HG03066 (cell line): ENCODE measurements at regions not wholly inside any gene's neighbourhood (a gene's known extent, or its start where the extent isn't known, plus 50 kb on each side); places are given as distances from the start of the nearest gene placed in this dataset.

Experiments used
- ATAC-seq: cut with Tn5 transposase; IDR thresholded peaks from one replicate; pipeline ENCODE4 v1.9.1; 2021; ENCODE audit warnings: low read depth; ENCODE audit not compliant: unreplicated experiment

DNA sequence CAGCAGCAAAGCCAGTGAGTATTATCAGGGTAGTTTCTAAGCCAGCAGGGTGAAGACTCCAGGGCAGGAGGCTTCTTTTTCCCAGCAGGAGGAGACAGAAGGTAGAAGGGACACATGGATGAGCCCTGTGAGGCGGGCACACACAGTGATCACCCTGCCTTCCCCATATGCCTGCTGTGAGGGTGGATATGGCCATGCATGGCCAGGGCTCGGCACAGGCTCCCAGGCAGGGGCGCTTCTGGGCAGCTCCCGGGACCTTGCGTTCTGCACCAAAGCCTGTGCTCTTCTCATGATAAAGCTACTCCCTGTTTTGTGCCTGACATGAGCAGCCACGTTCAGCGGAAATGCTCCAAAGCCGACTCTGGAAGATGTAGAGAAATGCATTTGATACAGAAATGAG, 807.2 kb downstream of the TYW1 start:
- no peak for ATAC-seq

DNA sequence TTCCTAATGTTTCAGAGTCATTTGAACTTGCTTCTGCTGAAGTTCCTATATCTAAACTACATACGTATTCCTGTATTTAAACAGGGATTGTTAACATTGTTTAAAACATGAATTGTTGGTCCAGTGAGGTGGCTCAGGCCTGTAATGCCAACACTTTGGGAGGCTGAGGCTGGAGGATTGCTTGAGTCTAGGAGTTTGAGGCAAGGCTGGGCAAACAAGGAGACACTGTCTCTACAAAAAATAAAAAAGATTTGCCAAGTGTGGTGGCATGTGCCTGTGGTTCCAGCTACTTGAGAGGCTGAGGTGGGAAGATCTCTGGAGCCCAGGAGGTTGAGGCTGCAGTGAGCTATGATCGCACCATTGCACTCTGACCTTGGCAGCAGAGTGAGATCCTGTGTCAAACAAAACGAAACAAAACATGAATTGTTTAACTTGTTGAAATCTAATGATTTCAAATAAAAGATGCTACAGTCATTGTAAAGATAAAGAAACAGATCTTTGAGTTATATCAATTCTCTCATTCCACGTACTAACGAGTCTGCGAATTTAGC, 809.4 kb downstream of the TYW1 start:
- no peak for ATAC-seq

DNA sequence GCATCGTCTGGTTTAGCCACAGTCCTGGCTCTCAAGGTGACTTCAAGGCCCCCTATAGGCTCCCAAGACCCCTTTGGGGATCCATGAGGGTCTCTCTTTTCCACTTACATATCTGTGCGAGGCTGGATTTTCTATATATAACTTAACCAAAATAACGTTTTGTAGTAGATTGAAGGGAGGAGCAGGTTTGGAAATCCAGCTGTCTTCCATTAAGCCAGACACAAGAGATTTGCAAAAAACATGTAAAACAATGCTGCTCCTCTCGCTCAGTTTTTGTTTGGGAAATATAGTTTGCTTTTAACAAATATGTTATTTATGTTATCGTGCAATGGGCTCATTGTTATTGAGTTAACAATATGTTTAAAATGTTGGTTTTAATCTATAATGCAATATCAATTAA, 811.2 kb downstream of the TYW1 start:
- ATAC-seq = no peak

DNA sequence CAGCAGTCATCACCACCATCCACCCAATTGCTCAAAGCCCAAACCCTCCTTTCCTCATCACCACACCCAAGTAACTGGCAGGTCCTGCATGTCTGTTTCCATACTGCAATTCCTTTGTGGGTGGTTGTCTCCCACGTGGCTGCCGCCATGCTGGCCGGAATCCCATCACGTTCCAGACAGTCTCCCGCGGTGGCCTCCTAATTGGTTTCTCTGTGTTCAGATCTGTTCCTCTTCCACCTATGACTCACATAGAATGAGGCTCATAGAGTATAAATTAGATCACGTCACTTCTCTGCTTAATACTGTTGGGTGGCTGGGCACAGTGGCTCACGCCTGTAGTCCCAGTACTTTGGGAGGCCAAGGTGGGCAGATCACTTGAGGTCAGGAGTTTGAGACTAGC, 813.0 kb downstream of the TYW1 start:
- ATAC-seq = no peak

DNA sequence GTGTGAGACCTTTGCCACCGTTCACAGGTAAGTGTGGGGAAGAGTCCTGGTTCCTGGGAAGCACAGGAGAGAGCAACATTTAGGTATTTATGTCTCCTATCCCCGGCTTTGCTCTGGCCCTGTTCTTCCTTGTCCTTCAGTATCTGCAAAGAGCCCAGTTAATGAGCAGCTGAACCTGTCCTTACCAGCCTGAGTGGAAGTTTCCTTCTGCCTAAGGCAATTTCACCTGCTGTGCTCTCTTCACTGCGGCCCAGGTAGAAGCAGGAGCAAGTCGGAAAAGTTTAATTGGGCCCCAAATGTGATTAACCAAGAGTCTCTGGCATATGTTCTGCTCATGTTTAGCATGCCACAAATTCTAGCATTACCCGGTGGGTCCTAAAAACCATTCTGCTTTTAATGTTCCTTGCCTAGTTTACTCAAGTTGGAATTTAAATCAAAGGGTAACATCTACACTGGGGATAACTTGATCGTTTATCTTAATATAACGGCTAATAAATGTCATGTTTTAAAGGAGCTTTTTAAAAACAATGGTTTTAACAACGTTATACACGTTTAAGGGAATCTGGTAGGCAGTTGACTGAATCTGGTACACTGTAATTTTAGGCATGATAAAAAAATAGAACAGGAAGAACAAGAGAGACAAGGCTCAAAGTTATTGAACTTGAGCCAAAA, 817.1 kb downstream of the TYW1 start:
- no peak for ATAC-seq

DNA sequence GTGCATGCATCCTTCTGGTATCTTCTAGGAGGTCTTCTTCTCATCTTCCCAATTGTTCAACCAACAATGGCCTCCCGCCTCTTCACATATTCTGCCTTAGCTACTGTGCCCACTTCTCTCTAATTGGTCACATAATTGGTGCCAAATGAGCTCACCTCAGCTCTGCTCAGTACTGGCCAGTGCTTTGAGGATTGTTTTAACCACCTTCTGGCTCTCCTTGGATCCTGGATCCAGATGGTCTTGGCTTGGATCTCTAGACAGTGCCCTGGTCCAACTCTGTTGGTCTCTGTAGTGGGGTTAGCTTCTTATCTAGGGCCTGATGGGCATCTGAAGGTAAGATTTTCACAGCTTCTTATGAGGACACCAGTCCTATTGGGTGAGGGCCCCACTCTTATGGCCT, 820.8 kb downstream of the TYW1 start:
- no peak for ATAC-seq

DNA sequence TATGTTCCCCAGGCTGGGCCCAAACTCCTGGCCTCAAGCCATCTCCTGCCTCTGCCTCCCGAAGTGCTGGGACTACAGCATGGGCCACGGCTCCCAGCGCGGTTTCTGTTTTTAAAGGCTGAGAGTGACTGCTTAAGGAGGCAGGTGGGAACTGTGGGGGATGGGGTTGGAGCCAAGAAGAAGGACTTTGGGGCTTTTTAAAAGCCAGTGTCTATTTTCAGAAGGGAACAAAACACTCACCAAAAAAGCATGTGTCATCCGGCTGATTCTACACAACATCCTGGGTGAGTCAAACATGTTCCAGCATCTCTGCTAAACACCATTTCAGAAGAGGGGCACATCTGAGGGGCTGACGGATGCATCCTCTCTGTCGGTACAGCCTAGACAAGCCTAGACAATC, 824.5 kb downstream of the TYW1 start:
- no peak for ATAC-seq

DNA sequence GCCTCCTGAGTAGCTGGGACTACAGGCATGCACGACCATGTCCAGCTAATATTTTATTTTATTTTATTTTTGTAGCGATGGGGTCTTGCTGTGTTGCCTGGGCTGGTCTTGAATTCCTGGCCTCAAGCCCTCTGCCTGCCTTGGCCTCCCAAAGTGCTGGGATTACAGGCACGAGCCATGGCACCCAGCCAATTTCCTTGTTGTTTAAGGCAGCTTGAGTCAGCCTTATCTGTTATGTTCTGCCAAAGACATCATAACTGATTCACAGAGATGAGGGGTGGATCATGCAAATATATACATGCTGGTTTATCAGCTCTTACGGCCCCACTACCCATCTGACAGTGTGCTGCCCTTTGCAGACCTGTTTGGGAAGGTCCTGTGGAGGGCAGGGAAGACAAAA, 826.7 kb downstream of the TYW1 start:
- ATAC-seq = no peak

DNA sequence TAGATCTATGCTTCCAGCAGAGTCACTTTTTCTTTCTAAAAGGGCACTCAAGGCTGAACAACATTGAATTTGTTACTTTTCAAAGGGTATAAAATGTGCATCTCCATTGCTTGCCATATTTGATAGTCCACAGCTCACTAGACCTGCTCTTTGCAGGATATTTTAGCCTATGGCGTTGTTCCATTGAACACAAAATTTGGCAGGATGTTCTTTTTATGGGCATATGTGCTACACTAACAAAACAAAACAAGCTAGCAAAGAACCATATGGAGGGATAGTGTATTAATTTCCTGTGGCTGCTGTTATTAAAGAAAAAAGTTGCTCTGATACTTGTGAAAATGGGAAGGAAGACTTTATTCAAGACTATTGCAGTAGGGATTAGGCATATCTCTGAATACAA, 828.7 kb downstream of the TYW1 start:
- no peak for ATAC-seq

DNA sequence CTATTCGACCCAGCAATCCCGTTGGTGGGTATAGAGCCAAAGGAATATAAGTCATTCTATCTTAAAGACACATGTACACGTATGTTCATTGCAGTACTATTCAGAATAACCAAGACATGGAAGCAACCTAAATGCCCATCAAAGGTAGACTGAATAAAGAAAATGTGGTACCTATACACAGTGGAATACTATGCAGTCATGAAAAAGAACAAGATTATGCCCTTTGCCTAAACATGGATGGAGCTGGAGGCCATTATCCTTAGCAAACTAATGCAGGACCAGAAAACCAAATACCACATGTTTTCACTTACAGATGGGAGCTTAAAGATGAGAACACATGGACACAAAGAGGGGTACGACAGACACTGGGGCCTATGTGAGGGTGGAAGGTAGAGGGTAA, 845.3 kb downstream of the TYW1 start:
- ATAC-seq = no peak

DNA sequence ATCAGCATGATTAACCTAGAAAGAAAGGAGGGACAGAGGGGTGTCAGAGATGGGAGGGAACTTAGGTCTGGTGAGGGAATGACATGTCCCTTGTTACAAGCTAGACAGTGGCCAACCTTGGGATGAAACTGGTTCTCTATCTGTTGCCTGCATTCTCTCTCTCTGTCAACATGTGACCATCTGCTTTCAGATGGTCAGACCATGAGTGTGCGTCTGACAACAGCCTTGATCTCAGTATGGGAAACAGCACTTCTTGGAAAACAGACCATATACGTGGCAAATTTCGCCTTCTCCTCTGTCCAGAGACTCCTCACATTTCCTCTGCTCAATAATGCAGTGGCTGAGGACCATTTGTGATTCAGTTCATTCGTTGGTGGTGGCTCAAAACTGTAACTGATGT, 845.9 kb downstream of the TYW1 start:
- no peak for ATAC-seq

DNA sequence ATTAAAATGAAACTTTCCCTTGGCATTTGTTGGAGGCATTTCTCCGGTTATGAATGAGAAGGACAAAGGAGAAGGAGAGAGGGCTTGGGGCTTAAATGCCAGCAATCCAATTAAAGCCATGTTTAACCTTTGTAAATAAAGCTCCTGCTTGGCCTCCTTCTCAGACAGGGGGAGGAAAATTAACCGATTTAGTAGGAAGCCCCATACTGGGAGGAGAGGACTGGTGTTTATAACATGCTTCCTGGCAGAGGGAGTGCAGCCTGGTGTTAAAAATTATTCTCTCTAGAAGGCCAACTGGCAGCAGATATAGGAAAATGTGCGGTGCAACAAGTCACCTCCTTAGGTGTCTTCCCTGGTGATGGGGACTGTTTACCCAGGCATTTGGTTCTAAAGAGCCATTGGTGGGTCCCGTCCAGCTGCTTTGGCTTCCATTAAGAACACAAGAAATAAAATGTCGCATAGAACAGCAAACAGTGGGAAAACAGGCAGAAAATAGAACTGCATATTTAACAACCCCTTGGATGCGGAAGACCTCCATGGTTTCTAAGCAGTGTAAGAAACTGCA, 846.5 kb downstream of the TYW1 start:
- ATAC-seq = no peak

DNA sequence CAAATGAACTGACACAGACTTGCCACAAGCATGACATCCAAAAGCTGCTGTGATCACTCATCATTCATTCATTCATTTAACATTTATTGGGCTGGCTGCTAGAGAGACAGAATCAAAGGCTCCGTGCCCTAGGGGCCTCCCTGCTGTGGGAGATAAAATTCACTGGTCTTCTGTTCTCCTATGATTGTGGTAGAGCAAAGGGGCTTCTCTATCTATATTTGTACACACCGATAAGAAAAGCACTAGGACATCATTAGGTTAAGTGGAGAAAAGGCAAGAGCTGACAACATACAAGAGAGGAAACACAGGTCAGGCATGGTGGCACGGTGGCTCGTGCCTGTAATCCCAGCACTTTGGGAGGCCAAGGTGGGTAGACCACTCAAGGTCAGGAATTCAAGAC, 847.0 kb downstream of the TYW1 start:
- no peak for ATAC-seq

DNA sequence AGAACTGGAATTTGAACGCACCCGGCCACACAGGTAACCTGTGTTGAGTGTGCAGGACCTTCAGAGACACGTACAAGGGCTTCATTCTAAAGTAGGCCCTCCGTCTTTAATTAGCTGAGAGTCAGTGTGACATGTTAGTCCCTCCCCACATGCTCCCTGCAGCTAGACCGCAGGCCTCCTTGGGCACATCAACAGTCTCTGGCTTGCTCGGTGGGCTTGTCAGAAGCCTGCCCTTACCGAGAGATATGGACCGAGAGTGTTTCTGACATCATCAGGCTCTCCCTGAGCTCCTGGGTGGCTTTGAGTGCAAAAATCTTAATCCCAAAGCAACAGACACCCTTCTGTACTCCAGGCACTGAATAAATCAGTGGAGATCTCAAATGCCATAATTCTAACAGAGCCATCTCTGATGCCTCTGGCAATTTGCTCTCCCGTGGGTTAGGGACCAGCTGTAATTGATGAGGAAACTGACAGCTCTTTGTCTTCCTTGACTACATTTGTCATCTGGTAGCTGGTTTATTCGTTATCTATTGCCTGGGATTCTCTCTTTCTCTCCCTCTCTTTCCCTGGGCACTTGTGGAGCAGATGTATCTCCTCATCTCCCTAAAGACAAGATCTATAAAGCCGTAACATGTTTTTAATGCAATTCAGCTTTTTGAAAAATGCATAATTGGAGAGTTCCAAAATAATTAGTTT, 850.6 kb downstream of the TYW1 start:
- no peak for ATAC-seq

DNA sequence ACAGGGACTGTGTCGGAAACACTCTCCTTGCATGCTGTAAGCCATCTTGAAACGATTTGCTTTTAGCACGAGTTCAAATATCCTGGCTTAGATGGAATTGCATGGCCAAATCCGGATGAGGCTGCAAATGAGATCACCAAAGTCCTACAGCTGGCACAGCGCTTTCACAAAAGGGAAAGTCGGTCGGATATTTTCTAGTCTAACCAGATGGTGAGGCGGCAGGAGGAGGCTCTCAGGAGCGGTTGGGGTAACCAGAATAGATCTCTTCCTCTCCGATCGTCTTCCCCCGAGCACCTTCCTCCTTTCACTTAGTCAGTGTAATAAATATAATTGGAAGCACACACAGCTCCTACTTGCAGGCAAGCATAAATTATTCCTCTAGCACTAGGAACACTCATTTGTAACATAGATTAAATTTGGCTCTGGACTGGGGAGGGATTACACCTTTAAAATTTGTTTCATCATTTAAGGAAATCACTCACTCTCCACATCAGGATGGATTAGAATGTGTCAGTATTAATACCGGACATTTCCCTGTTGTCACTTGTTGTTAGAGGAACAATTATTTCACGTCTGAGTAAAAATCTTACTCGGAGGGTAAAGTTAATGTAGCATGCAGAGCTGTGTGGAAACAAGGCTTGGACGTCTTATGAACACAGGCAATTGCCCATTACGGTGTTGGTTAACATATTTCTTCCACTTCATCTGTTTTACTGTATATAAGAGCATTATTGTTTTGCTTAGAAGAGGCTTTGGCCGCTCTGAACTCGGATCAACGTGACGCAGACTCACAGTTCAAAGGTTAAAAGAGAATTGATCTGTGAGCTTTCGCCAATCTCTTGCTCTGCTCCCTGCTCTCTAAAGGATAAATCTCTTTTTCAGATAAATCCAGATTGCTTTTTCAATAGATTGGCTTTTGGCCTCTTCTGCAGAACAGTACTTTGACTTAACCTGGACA, 857.9 kb downstream of the TYW1 start:
- no peak for ATAC-seq

DNA sequence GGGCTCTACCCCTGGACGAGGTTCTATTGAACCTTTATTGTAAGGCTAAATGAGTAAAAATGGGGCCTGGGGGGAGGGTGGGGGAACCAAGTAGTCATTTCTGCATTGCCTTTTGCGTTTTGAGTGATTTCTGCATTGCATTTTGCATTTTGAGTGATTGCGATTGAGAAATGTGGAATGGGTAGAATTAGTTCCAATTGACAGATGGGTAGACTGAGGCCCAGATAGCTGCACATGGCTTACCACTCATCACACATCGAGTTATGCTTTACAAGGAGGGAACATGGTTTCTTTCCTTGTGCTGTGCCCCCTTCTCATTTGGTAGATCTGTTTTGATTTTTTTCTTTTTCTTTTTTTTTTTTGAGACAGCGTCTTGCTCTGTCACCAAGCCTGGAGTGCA, 858.7 kb downstream of the TYW1 start:
- ATAC-seq = no peak

DNA sequence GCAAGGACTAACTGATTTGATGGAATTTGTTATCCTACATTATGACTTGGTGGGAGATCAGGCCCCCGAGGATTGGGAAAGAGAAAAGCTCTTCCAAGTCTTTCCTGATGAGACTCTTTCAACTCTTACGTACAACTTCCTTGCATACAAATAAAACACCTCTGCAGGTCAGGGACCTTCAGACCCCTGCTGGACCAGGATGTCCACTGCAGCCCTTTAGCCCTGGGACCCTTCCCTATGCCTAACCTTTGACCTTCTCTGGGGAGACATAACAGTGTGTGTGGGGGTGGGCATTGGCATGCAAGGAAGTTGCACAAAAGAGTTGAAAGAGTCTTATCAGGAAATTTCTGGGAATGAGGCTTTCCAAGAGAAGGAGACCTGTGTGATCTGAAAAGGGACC, 859.4 kb downstream of the TYW1 start:
- ATAC-seq = no peak

DNA sequence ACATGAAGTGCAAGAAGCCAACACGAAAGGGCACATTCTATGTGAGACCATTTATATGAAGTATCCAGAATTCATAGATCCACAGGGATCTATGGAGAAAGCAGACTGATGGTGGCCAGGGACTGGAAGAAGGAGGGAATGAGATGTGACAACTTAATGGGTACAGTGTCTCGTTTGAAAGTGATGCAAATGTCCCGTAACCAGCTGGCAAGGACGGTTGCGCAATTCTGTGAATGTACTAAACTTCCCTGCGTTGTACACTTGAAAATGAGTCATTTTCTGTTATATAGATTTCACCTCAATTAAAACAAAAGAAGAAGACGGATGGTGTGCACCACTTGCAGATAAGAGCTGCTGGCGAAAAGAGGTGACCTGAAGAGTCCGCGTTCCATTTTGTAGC, 861.1 kb downstream of the TYW1 start:
- no peak for ATAC-seq

DNA sequence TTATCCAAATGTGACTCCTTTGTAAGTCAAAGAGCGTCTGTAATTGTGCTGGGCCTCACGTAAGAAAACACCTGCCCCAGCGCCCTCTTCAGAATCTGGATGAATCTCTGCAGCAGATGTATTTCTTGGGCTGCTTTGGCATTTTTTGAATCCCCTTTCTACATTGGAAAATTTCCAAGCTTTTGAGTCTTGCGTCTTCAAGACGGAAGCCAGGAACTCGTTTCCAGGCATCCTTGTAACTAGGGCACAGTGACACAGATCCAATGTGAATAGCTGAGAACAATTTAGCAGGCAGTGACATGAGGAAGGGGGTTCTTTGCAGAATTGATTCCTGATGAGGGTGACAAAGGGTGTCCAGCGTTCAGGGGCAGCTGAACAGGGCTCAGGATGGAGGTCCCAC, 862.3 kb downstream of the TYW1 start:
- no peak for ATAC-seq

DNA sequence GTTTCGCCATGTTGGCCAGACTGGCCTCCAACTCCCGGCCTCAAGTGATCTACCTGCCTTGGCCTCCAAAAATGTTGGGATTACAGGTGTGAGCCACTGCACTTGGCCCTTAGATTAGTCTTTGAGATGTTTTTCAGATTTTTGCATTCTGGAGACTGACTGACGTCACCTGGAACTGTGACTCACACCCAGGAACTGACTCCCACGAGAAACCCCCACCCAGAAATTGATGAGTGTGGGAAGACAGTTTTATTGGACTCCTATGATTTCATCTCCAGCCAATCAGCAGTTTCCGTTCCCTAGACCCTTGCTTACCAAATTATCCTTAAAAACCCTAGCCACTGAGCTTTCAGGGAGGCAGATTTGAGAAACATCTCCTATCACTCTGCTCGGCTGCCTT, 867.3 kb downstream of the TYW1 start:
- no peak for ATAC-seq

DNA sequence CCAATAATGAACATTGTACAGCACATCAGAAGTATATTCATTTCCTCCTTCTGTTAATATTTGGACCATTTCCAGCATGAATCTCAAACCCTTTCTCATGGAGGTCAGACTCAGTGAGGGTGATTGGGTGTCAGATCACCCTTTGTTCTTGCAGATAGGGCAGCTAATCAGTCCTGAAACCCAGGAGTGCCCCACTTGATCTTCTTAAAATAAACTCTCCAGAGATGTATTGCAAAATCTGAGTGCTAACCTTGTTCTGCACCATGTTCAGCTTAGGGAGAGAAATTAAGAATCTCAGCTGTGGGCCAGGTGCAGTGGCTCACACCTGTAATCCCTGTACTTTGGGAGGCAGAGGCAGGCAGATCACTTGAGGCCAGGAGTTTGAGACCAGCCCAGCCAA, 869.4 kb downstream of the TYW1 start:
- no peak for ATAC-seq
